ENCODE measurements at regions not wholly inside any gene's neighbourhood (a gene's known extent, or its start where the extent isn't known, plus 50 kb on each side); places are given as distances from the start of the nearest gene placed in this dataset.

DNA sequence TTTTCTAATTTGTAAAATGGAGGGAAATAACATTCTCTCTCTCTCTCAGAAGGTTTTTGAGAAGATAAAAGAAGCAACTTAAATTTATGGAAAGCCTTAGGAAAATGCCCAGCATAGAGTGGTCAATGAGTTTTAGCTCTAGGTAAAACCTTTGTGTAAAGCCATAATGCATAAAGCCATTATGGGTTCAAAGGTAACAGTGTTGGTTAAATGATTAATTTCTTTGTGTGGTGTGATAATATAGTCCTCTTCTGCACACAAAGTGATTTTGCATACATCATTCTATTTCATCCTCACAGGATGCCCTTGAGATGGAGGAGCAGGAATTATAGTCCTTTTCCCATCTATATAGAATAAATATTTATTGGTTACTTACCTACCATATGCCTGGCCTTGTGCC is 602.9 kb downstream of the CSNK1G3 start:
- H3K9ac ChIP-seq (ENCODE audit: low read length): no peak overlapping the region
- ATAC-seq (ENCODE audit: low read depth): no peak
- ChIA-PET POLR2A (no interaction called here), CTCF (no interaction called here)
- TF ChIP-seq CTCF (IDR thresholded peaks at IDR 0.05) (no peak), EZH2 (IDR thresholded peaks at IDR 0.05; ENCODE audit: borderline replicate concordance, insufficient read depth, low read depth, low read length, poor library complexity, severe bottlenecking) (no peak)
- Mint-ChIP-seq H3K9me3 (ENCODE audit: insufficient read depth) (no peaks in the 10 kb centered on the region), H3K27me3 (no peaks in the 10 kb centered on the region), H3K4me1 (no peaks in the 10 kb centered on the region), H3K4me3 (no peak overlapping the region), H3K27ac (no peak overlapping the region)
- no peaks in the 10 kb centered on the region for H3K4me1 ChIP-seq (ENCODE audit: control insufficient read depth in 2 of 2, insufficient read depth in 2 of 2, low read length in 2 of 2)
- no peaks in the 10 kb centered on the region for H3K27me3 ChIP-seq (replicated peaks in 1 of 4; ENCODE audit: control extremely low read depth in 1 of 4, control insufficient read depth in 3 of 4, insufficient read depth in 4 of 4, low read length in 3 of 4)
- no peaks in the 10 kb centered on the region for H3K36me3 ChIP-seq (replicated peaks in 1 of 2; ENCODE audit: control extremely low read depth in 1 of 2, control insufficient read depth in 1 of 2, extremely low read depth in 1 of 2, insufficient read depth in 2 of 2, low read length in 1 of 2)
- H3K27ac ChIP-seq (ENCODE audit: low read length in 2 of 2): no peak overlapping the region
- H2AFZ ChIP-seq (ENCODE audit: insufficient read depth, low read depth, low read length, poor library complexity, severe bottlenecking): no peak overlapping the region
- no peaks in the 10 kb centered on the region for H4K20me1 ChIP-seq (ENCODE audit: control insufficient read depth, insufficient read depth, low read length, poor library complexity, severe bottlenecking)
- no peak overlapping the region for H3K4me2 ChIP-seq (replicated peaks; ENCODE audit: low read depth, low read length, poor library complexity, severe bottlenecking)
- DNase-seq: no peak
- H3K4me3 ChIP-seq (ENCODE audit: control extremely low read depth in 1 of 5, extremely low read depth in 1 of 5, insufficient read depth in 1 of 5, low read depth in 2 of 5, low read length in 4 of 5): no peak overlapping the region
- no peaks in the 10 kb centered on the region for H3K79me2 ChIP-seq (ENCODE audit: control insufficient read depth, insufficient read depth, low read length)
- no peaks in the 10 kb centered on the region for H3K9me3 ChIP-seq (ENCODE audit: control extremely low read depth in 1 of 3, control insufficient read depth in 2 of 3, insufficient read depth in 1 of 3, low read length in 2 of 3)
- intact Hi-C loops (cut with micrococcal nuclease): no loop called here

DNA sequence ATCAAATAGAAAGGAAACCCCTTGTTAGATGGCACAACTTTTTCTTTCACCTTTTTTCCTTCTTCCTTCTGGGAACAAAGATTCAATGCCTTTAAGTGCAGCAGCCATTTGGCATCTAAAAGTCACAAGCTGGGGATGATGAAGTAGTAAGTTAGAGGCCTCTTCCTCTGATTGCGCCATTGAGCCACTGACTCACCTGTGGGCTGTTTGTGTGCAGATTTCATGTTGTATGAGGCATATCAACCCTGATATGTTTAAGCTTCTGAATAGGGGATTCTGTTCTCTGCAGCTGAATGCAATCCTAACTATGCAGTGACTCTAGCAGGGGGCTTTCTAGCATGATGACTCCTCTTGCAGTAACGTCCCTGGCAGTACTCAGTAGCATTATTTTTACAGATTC is 599.9 kb downstream of the CSNK1G3 start:
- Histone ChIP-seq H3K27me3 (replicated peaks in 1 of 4; ENCODE audit: control extremely low read depth in 1 of 4, control insufficient read depth in 3 of 4, insufficient read depth in 4 of 4, low read length in 3 of 4) (no peaks in the 10 kb centered on the region), H4K20me1 (ENCODE audit: control insufficient read depth, insufficient read depth, low read length, poor library complexity, severe bottlenecking) (no peaks in the 10 kb centered on the region), H3K4me2 (replicated peaks; ENCODE audit: low read depth, low read length, poor library complexity, severe bottlenecking) (no peak overlapping the region), H3K79me2 (ENCODE audit: control insufficient read depth, insufficient read depth, low read length) (no peaks in the 10 kb centered on the region), H3K27ac (ENCODE audit: low read length in 2 of 2) (no peak overlapping the region), H2AFZ (ENCODE audit: insufficient read depth, low read depth, low read length, poor library complexity, severe bottlenecking) (no peak overlapping the region), H3K9ac (ENCODE audit: low read length) (no peak overlapping the region), H3K9me3 (ENCODE audit: control extremely low read depth in 1 of 3, control insufficient read depth in 2 of 3, insufficient read depth in 1 of 3, low read length in 2 of 3) (no peaks in the 10 kb centered on the region), H3K4me3 (ENCODE audit: control extremely low read depth in 1 of 5, extremely low read depth in 1 of 5, insufficient read depth in 1 of 5, low read depth in 2 of 5, low read length in 4 of 5) (no peak overlapping the region), H3K4me1 (ENCODE audit: control insufficient read depth in 2 of 2, insufficient read depth in 2 of 2, low read length in 2 of 2) (no peaks in the 10 kb centered on the region), H3K36me3 (replicated peaks in 1 of 2; ENCODE audit: control extremely low read depth in 1 of 2, control insufficient read depth in 1 of 2, extremely low read depth in 1 of 2, insufficient read depth in 2 of 2, low read length in 1 of 2) (no peaks in the 10 kb centered on the region)
- ChIA-PET CTCF (no interaction called here), POLR2A (no interaction called here)
- intact Hi-C loops (cut with micrococcal nuclease): no loop called here
- Mint-ChIP-seq H3K27me3 (no peaks in the 10 kb centered on the region), H3K4me1 (no peaks in the 10 kb centered on the region), H3K4me3 (no peak overlapping the region), H3K27ac (no peak overlapping the region), H3K9me3 (ENCODE audit: insufficient read depth) (no peaks in the 10 kb centered on the region)
- TF ChIP-seq CTCF (IDR thresholded peaks at IDR 0.05): no peak
- no peak for TF ChIP-seq EZH2 (IDR thresholded peaks at IDR 0.05; ENCODE audit: borderline replicate concordance, insufficient read depth, low read depth, low read length, poor library complexity, severe bottlenecking)
- no peak for ATAC-seq (ENCODE audit: low read depth)
- no CpG with 5 or more reads among the region's 2 CpGs for WGBS (ENCODE audit: insufficient coverage)
- DNase-seq: no peak
